ENCODE measurements at regions not wholly inside any gene's neighbourhood (a gene's known extent, or its start where the extent isn't known, plus 50 kb on each side); places are given as distances from the start of the nearest gene placed in this dataset.

- Histone ChIP-seq H3K27me3 (ENCODE audit: insufficient read depth, poor library complexity, severe bottlenecking) (no peaks in the 10 kb centered on the region), H3K4me3 (replicated peaks; ENCODE audit: insufficient read depth, low read length) (no peak overlapping the region), H3K27ac (replicated peaks) (no peak overlapping the region)
- no peak for DNase-seq (ENCODE audit: low read depth in 1 of 2, low spot score in 1 of 2)
- TF ChIP-seq GABPA (IDR thresholded peaks at IDR 0.05; ENCODE audit: low read depth) (no peak), POLR2AphosphoS5 (IDR thresholded peaks at IDR 0.05; ENCODE audit: low read depth) (no peak), REST (IDR thresholded peaks at IDR 0.05; ENCODE audit: insufficient replicate concordance, low read depth) (no peak), CTCF (IDR thresholded peaks at IDR 0.05; ENCODE audit: insufficient read depth, low read length) (no peak), SPI1 (IDR thresholded peaks at IDR 0.05; ENCODE audit: borderline replicate concordance, low read depth) (no peak)
Observed at GRCh38 chr1:119235120-119235519, 94.7 kb upstream of the WARS2 start.

GRCh38 chr1:119245881-119246280 lies 105.4 kb upstream of the WARS2 start:
- no peak overlapping the region for H3K4me3 ChIP-seq (replicated peaks; ENCODE audit: insufficient read depth, low read length)

GRCh38 chr1:119249283-119249682 lies 108.8 kb upstream of the WARS2 start:
- Histone ChIP-seq H3K27ac (replicated peaks) (no peak overlapping the region), H3K27me3 (ENCODE audit: insufficient read depth, poor library complexity, severe bottlenecking) (no peaks in the 10 kb centered on the region)

More at GRCh38 chr1:119245881-119246280, 105.4 kb upstream of the WARS2 start:
- TF ChIP-seq SPI1 (IDR thresholded peaks at IDR 0.05; ENCODE audit: borderline replicate concordance, low read depth) (no peak), POLR2AphosphoS5 (IDR thresholded peaks at IDR 0.05; ENCODE audit: low read depth) (no peak), CTCF (IDR thresholded peaks at IDR 0.05; ENCODE audit: insufficient read depth, low read length) (no peak), GABPA (IDR thresholded peaks at IDR 0.05; ENCODE audit: low read depth) (no peak), REST (IDR thresholded peaks at IDR 0.05; ENCODE audit: insufficient replicate concordance, low read depth) (no peak)
- Histone ChIP-seq H3K27me3 (ENCODE audit: insufficient read depth, poor library complexity, severe bottlenecking) (no peaks in the 10 kb centered on the region), H3K27ac (replicated peaks) (no peak overlapping the region)
- DNase-seq (ENCODE audit: low read depth in 1 of 2, low spot score in 1 of 2) = no peak

More at GRCh38 chr1:119249283-119249682, 108.8 kb upstream of the WARS2 start:
- no peak overlapping the region for H3K4me3 ChIP-seq (replicated peaks; ENCODE audit: insufficient read depth, low read length)
- DNase-seq (ENCODE audit: low read depth in 1 of 2, low spot score in 1 of 2) = no peak
- TF ChIP-seq REST (IDR thresholded peaks at IDR 0.05; ENCODE audit: insufficient replicate concordance, low read depth) = no peak
- no peak for TF ChIP-seq GABPA (IDR thresholded peaks at IDR 0.05; ENCODE audit: low read depth)
- TF ChIP-seq SPI1 (IDR thresholded peaks at IDR 0.05; ENCODE audit: borderline replicate concordance, low read depth) = no peak
- TF ChIP-seq POLR2AphosphoS5 (IDR thresholded peaks at IDR 0.05; ENCODE audit: low read depth) = no peak
- no peak for TF ChIP-seq CTCF (IDR thresholded peaks at IDR 0.05; ENCODE audit: insufficient read depth, low read length)

All from HL-60 (cell line).